ENCODE measurements at regions not wholly inside any gene's neighbourhood (a gene's known extent, or its start where the extent isn't known, plus 50 kb on each side); places are given as distances from the start of the nearest gene placed in this dataset.

GRCh38 chrX:43559644-43560043 lies 96.5 kb upstream of the MAOA start:
- no peak overlapping the region for H3K27ac Mint-ChIP-seq
- peak; percentile 31 for DNase-seq

GRCh38 chrX:43560247-43560946 lies 95.7 kb upstream of the MAOA start:
- H3K27me3 Mint-ChIP-seq, result peaks cover 0 to 10% of the 10 kb centered on the region in 2 donors
- H3K4me1 Mint-ChIP-seq, result peaks cover 3 to 5% of the 10 kb centered on the region in 2 donors
- ATAC-seq (replicated peaks), result no peak
- no peak overlapping the region for H3K27ac Mint-ChIP-seq
- DNase-seq, result no peak
- no peaks in the 10 kb centered on the region for H3K9me3 Mint-ChIP-seq
- H3K4me3 Mint-ChIP-seq, result no peak overlapping the region
- H3K36me3 Mint-ChIP-seq, result no peaks in the 10 kb centered on the region

More at GRCh38 chrX:43559644-43560043, 96.5 kb upstream of the MAOA start:
- Mint-ChIP-seq H3K4me3 (no peak overlapping the region), H3K27me3 (peaks cover 0 to 4% of the 10 kb centered on the region in 2 donors), H3K4me1 (peaks cover 3 to 5% of the 10 kb centered on the region in 2 donors), H3K9me3 (no peaks in the 10 kb centered on the region), H3K36me3 (no peaks in the 10 kb centered on the region)
- ATAC-seq (replicated peaks), result peak; percentile 69 to 76

GRCh38 chrX:43562372-43562771 lies 93.7 kb upstream of the MAOA start:
- DNase-seq (no peak), ATAC-seq (replicated peaks) (no peak)
- H3K4me1 Mint-ChIP-seq, result peaks cover 3 to 5% of the 10 kb centered on the region in 2 donors
- peaks cover 6 to 10% of the 10 kb centered on the region in 2 donors for H3K27me3 Mint-ChIP-seq
- H3K36me3 Mint-ChIP-seq, result no peaks in the 10 kb centered on the region
- no peak overlapping the region for H3K27ac Mint-ChIP-seq
- no peak overlapping the region for H3K4me3 Mint-ChIP-seq
- no peaks in the 10 kb centered on the region for H3K9me3 Mint-ChIP-seq

GRCh38 chrX:43564953-43565352 lies 91.1 kb upstream of the MAOA start:
- Mint-ChIP-seq H3K27ac (no peak overlapping the region), H3K36me3 (no peaks in the 10 kb centered on the region), H3K9me3 (no peaks in the 10 kb centered on the region), H3K27me3 (peaks cover 15 to 21% of the 10 kb centered on the region in 2 donors), H3K4me1 (peaks cover 0 to under 1% of the 10 kb centered on the region in 2 donors), H3K4me3 (no peak overlapping the region)
- no peak for ATAC-seq (replicated peaks)
- DNase-seq, result no peak

- ATAC-seq (replicated peaks) (no peak), DNase-seq (no peak)
- H3K36me3 Mint-ChIP-seq, result no peaks in the 10 kb centered on the region
- no peaks in the 10 kb centered on the region for H3K9me3 Mint-ChIP-seq
- no peaks in the 10 kb centered on the region for H3K4me1 Mint-ChIP-seq
- H3K27me3 Mint-ChIP-seq, result peaks cover 15 to 21% of the 10 kb centered on the region in 2 donors
- no peak overlapping the region for H3K27ac Mint-ChIP-seq
- H3K4me3 Mint-ChIP-seq, result no peak overlapping the region
These were observed 89.9 kb upstream of the MAOA start for GRCh38 chrX:43566170-43566569.

- no peak overlapping the region for H3K27ac Mint-ChIP-seq
- ATAC-seq (replicated peaks) (no peak), DNase-seq (no peak)
- no peaks in the 10 kb centered on the region for H3K9me3 Mint-ChIP-seq
- no peak overlapping the region for H3K4me3 Mint-ChIP-seq
- no peaks in the 10 kb centered on the region for H3K36me3 Mint-ChIP-seq
- H3K27me3 Mint-ChIP-seq, result peaks cover 12 to 20% of the 10 kb centered on the region in 2 donors
- no peaks in the 10 kb centered on the region for H3K4me1 Mint-ChIP-seq
These were observed 82.6 kb upstream of the MAOA start for GRCh38 chrX:43573441-43574015.

GRCh38 chrX:43580621-43581020 lies 75.5 kb upstream of the MAOA start:
- Mint-ChIP-seq H3K4me3 (no peak overlapping the region), H3K27me3 (peaks cover 6 to 30% of the 10 kb centered on the region in 2 donors), H3K4me1 (no peaks in the 10 kb centered on the region), H3K36me3 (no peaks in the 10 kb centered on the region), H3K27ac (no peak overlapping the region), H3K9me3 (no peaks in the 10 kb centered on the region)
- DNase-seq, result no peak
- no peak for ATAC-seq (replicated peaks)

GRCh38 chrX:43581167-43581566 lies 74.9 kb upstream of the MAOA start:
- ATAC-seq (replicated peaks), result no peak
- no peak overlapping the region for H3K4me3 Mint-ChIP-seq
- no peaks in the 10 kb centered on the region for H3K9me3 Mint-ChIP-seq
- H3K4me1 Mint-ChIP-seq, result no peaks in the 10 kb centered on the region
- H3K27me3 Mint-ChIP-seq, result peaks cover 6 to 35% of the 10 kb centered on the region in 2 donors
- H3K36me3 Mint-ChIP-seq, result no peaks in the 10 kb centered on the region
- no peak overlapping the region for H3K27ac Mint-ChIP-seq
- no peak for DNase-seq

GRCh38 chrX:43581888-43582539 lies 74.1 kb upstream of the MAOA start:
- H3K9me3 Mint-ChIP-seq, result no peaks in the 10 kb centered on the region
- ATAC-seq (replicated peaks) (no peak), DNase-seq (no peak)
- no peak overlapping the region for H3K4me3 Mint-ChIP-seq
- peaks cover 4 to 37% of the 10 kb centered on the region in 2 donors for H3K27me3 Mint-ChIP-seq
- no peak overlapping the region for H3K27ac Mint-ChIP-seq
- H3K36me3 Mint-ChIP-seq, result no peaks in the 10 kb centered on the region
- H3K4me1 Mint-ChIP-seq, result no peaks in the 10 kb centered on the region

GRCh38 chrX:43582540-43582913 lies 73.6 kb upstream of the MAOA start:
- ATAC-seq (replicated peaks), result no peak
- Mint-ChIP-seq H3K4me1 (no peaks in the 10 kb centered on the region), H3K9me3 (no peaks in the 10 kb centered on the region), H3K4me3 (no peak overlapping the region), H3K36me3 (no peaks in the 10 kb centered on the region), H3K27me3 (peaks cover 0 to 33% of the 10 kb centered on the region in 2 donors), H3K27ac (no peak overlapping the region)
- no peak for DNase-seq

GRCh38 chrX:43585922-43586321 lies 70.2 kb upstream of the MAOA start:
- Mint-ChIP-seq H3K4me3 (no peak overlapping the region), H3K9me3 (no peaks in the 10 kb centered on the region), H3K27ac (no peak overlapping the region), H3K4me1 (no peaks in the 10 kb centered on the region), H3K36me3 (no peaks in the 10 kb centered on the region), H3K27me3 (peaks cover 0 to 21% of the 10 kb centered on the region in 2 donors)
- peak in 1 of 2 donors; percentile 41 for ATAC-seq (replicated peaks)
- no peak for DNase-seq

GRCh38 chrX:43586830-43587229 lies 69.3 kb upstream of the MAOA start:
- ATAC-seq (replicated peaks) (no peak), DNase-seq (no peak)
- Mint-ChIP-seq H3K27me3 (peaks cover 0 to 21% of the 10 kb centered on the region in 2 donors), H3K36me3 (no peaks in the 10 kb centered on the region), H3K4me3 (no peak overlapping the region), H3K4me1 (no peaks in the 10 kb centered on the region), H3K27ac (no peak overlapping the region), H3K9me3 (peaks cover 0 to under 1% of the 10 kb centered on the region in 2 donors)

GRCh38 chrX:43589735-43590134 lies 66.4 kb upstream of the MAOA start:
- no peak overlapping the region for H3K27ac Mint-ChIP-seq
- no peak overlapping the region for H3K4me3 Mint-ChIP-seq
- DNase-seq (no peak), ATAC-seq (replicated peaks) (no peak)
- H3K9me3 Mint-ChIP-seq, result peaks cover 0 to 1% of the 10 kb centered on the region in 2 donors
- peaks cover 0 to 2% of the 10 kb centered on the region in 2 donors for H3K36me3 Mint-ChIP-seq
- no peaks in the 10 kb centered on the region for H3K4me1 Mint-ChIP-seq
- peaks cover 0 to 25% of the 10 kb centered on the region in 2 donors for H3K27me3 Mint-ChIP-seq

- DNase-seq (no peak), ATAC-seq (replicated peaks) (no peak)
- Mint-ChIP-seq H3K27ac (no peak overlapping the region), H3K36me3 (peaks cover 0 to 2% of the 10 kb centered on the region in 2 donors), H3K9me3 (peaks cover 0 to 1% of the 10 kb centered on the region in 2 donors), H3K4me3 (no peak overlapping the region), H3K27me3 (peaks cover 0 to 21% of the 10 kb centered on the region in 2 donors), H3K4me1 (no peaks in the 10 kb centered on the region)
These were observed 65.9 kb upstream of the MAOA start for GRCh38 chrX:43590150-43590549.

GRCh38 chrX:43592597-43592996 lies 63.5 kb upstream of the MAOA start:
- peaks cover 1 to 3% of the 10 kb centered on the region in 2 donors for H3K9me3 Mint-ChIP-seq
- H3K4me3 Mint-ChIP-seq, result no peak overlapping the region
- no peak for ATAC-seq (replicated peaks)
- no peaks in the 10 kb centered on the region for H3K4me1 Mint-ChIP-seq
- no peak overlapping the region for H3K27ac Mint-ChIP-seq
- peaks cover 0 to 2% of the 10 kb centered on the region in 2 donors for H3K36me3 Mint-ChIP-seq
- no peak for DNase-seq
- peaks cover 0 to 9% of the 10 kb centered on the region in 2 donors for H3K27me3 Mint-ChIP-seq
